ENCODE measurements at regions not wholly inside any gene's neighbourhood (a gene's known extent, or its start where the extent isn't known, plus 50 kb on each side); places are given as distances from the start of the nearest gene placed in this dataset.

- no peak for TF ChIP-seq EP300 (IDR thresholded peaks at IDR 0.05)
- no peak for TF ChIP-seq CTCF (IDR thresholded peaks at IDR 0.05)
Measured at GRCh38 chr16:72532906-72533410, 361.0 kb upstream of the PMFBP1 start.

Data from upper lobe of left lung (tissue), 4 donors.